ENCODE measurements at regions not wholly inside any gene's neighbourhood (a gene's known extent, or its start where the extent isn't known, plus 50 kb on each side); places are given as distances from the start of the nearest gene placed in this dataset.

DNA sequence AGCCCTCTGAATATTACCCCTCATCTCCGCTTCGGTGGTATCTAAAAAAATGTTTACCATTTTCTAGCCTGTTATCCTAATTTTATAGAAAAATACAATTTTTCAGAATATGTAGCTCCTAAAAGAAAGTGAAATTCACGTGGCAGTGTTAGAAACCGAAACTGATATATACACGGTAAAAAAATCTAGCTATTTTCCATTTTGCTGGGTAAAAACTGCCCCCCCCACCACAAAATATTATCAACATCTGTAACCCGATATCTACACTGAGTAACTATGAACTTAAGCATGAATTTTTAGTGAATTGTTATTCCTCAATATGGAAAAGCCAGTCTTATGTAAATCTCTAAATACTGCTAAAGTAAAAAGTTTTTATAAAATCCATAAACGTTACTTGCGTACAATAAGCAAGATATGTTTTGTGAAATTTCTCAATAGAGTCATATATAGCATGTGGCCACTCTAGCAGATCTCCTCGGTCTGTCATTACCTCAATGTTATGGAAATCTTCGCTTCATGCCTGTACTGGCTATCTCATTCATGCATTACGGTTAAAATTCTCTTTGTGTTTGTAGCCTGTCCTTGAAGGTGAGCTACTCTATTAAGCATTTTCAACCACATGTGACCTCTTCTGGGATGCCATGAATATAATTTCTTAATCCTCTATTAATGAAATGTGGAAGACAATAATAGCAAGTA lies 524.2 kb downstream of the TRIB2 start (continued):
- TF ChIP-seq, protein P1, sequence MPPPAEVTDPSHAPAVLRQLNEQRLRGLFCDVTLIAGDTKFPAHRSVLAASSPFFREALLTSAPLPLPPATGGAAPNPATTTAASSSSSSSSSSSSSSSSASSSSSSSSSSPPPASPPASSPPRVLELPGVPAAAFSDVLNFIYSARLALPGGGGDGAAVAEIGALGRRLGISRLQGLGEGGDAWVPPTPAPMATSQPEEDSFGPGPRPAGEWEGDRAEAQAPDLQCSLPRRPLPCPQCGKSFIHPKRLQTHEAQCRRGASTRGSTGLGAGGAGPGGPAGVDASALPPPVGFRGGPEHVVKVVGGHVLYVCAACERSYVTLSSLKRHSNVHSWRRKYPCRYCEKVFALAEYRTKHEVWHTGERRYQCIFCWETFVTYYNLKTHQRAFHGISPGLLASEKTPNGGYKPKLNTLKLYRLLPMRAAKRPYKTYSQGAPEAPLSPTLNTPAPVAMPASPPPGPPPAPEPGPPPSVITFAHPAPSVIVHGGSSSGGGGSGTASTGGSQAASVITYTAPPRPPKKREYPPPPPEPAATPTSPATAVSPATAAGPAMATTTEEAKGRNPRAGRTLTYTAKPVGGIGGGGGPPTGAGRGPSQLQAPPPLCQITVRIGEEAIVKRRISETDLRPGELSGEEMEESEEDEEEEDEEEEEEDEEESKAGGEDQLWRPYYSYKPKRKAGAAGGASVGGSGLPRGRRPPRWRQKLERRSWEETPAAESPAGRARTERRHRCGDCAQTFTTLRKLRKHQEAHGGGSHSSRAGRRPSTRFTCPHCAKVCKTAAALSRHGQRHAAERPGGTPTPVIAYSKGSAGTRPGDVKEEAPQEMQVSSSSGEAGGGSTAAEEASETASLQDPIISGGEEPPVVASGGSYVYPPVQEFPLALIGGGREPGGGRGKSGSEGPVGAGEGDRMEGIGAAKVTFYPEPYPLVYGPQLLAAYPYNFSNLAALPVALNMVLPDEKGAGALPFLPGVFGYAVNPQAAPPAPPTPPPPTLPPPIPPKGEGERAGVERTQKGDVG (CRISPR knock-in tag; IDR thresholded peaks at IDR 0.05), result no peak
- TF ChIP-seq GATAD2B (conservative IDR thresholded peaks at IDR 0.05; ENCODE audit: low read depth) (no peak), NFYB (IDR thresholded peaks at IDR 0.05; ENCODE audit: insufficient read depth, low read depth, low read length) (no peak), HDAC2 (IDR thresholded peaks at IDR 0.05) (no peak)

DNA sequence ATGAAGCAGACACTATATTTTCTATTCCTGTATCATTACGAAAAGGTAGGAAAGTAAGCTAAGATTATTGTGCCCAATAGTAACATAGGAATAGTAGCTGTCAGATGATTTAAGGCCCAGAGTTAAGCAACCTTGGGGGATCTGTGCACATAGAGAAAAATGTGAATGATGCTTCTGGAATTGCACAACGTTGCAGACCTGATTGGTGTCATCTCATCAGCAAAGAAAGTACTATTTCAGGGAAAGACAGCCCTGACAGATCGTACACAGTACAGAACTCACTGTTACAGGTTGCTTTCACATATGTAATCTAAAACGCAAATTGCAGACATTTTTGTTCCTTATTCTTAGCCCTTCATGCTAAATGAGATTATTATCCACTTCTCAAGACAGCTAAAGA lies 535.9 kb downstream of the TRIB2 start:
- H2AFZ ChIP-seq (ENCODE audit: control insufficient read depth, low read depth, low read length), result no peak overlapping the region

More for the DNA sequence above, 535.9 kb downstream of the TRIB2 start:
- Histone ChIP-seq H3K79me2 (ENCODE audit: control insufficient read depth, insufficient read depth, low read length) (no peaks in the 10 kb centered on the region), H3K4me2 (ENCODE audit: control insufficient read depth, insufficient read depth) (no peak overlapping the region), H3K9me3 (replicated peaks; ENCODE audit: control insufficient read depth, insufficient read depth, low read length) (no peaks in the 10 kb centered on the region), H3K9ac (ENCODE audit: control insufficient read depth, insufficient read depth, low read length) (no peak overlapping the region), H3K27me3 (replicated peaks in 1 of 2; ENCODE audit: control insufficient read depth in 2 of 2, insufficient read depth in 2 of 2, low read length in 1 of 2) (no peaks in the 10 kb centered on the region), H3K4me3 (no peak overlapping the region), H3K27ac (ENCODE audit: control insufficient read depth, insufficient read depth) (no peak overlapping the region), H3K36me3 (ENCODE audit: control insufficient read depth in 2 of 2, insufficient read depth in 2 of 2, low read length in 1 of 2) (no peaks in the 10 kb centered on the region), H4K20me1 (ENCODE audit: control insufficient read depth, insufficient read depth) (no peaks in the 10 kb centered on the region), H3K4me1 (ENCODE audit: control insufficient read depth, insufficient read depth, low read length) (no peaks in the 10 kb centered on the region)
- TF ChIP-seq SIN3A (IDR thresholded peaks at IDR 0.05; ENCODE audit: low read depth, low read length) (no peak), MTA2 (IDR thresholded peaks at IDR 0.05; ENCODE audit: low read depth) (no peak), YBX1 (IDR thresholded peaks at IDR 0.05) (no peak), SREBF1 (IDR thresholded peaks at IDR 0.05; ENCODE audit: low read length) (no peak), KDM1A (IDR thresholded peaks at IDR 0.05; ENCODE audit: borderline replicate concordance) (no peak), RBBP5 (conservative IDR thresholded peaks at IDR 0.05) (no peak), IRF5 (IDR thresholded peaks at IDR 0.05; ENCODE audit: borderline replicate concordance) (no peak), CREM (IDR thresholded peaks at IDR 0.05; ENCODE audit: low read depth) (no peak), POLR2AphosphoS2 (IDR thresholded peaks at IDR 0.05; ENCODE audit: low read depth, low read length) (no peak)
- TF ChIP-seq, protein P2, sequence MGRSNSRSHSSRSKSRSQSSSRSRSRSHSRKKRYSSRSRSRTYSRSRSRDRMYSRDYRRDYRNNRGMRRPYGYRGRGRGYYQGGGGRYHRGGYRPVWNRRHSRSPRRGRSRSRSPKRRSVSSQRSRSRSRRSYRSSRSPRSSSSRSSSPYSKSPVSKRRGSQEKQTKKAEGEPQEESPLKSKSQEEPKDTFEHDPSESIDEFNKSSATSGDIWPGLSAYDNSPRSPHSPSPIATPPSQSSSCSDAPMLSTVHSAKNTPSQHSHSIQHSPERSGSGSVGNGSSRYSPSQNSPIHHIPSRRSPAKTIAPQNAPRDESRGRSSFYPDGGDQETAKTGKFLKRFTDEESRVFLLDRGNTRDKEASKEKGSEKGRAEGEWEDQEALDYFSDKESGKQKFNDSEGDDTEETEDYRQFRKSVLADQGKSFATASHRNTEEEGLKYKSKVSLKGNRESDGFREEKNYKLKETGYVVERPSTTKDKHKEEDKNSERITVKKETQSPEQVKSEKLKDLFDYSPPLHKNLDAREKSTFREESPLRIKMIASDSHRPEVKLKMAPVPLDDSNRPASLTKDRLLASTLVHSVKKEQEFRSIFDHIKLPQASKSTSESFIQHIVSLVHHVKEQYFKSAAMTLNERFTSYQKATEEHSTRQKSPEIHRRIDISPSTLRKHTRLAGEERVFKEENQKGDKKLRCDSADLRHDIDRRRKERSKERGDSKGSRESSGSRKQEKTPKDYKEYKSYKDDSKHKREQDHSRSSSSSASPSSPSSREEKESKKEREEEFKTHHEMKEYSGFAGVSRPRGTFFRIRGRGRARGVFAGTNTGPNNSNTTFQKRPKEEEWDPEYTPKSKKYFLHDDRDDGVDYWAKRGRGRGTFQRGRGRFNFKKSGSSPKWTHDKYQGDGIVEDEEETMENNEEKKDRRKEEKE (IDR thresholded peaks at IDR 0.05), result no peak
- ChIA-PET POLR2A (no interaction called here), SMC1A (ENCODE audit: uncharacterized antibody, unreplicated experiment) (interaction anchor here (0.6 kb wide), 1 partner anchor 631 kb away, joined by 3 read pairs; no protein-coding TSS in a partner anchor), CTCF (interaction anchor here (0.7 kb wide), 1 partner anchor 11 kb away, joined by 3 read pairs; no protein-coding TSS in a partner anchor), RAD21 (ENCODE audit: unreplicated experiment) (no interaction called here)
- in situ Hi-C loops (cut with MboI), result no loop called here
- FAIRE-seq (no peak), DNase-seq (ENCODE audit: low read depth, low spot score) (no peak), ATAC-seq (no peak)
- intact Hi-C loops (cut with micrococcal nuclease; ENCODE audit: unreplicated experiment), result no loop called here
- BruUV-seq (replicated peaks), result no TSS peak
- 20% methylated on average over 4 of the region's 4 CpGs for WGBS (ENCODE audit: insufficient coverage, insufficient replicate concordance, low lambda C conversion rate, missing lambda C conversion rate)
